PC-3 (cell line): ENCODE measurements at regions not wholly inside any gene's neighbourhood (a gene's known extent, or its start where the extent isn't known, plus 50 kb on each side); places are given as distances from the start of the nearest gene placed in this dataset.

ENCODE experiments used
- ATAC-seq: fragments of 200-7000 bp; cut with Tn5 transposase; 2 replicates; pipeline ENCODE4 v1.9.1; 2020; ENCODE audit warnings: mild to moderate bottlenecking, moderate library complexity
- BruUV-seq: library from RNA; stranded (reverse); fragments of 400-500 nt; replicated peaks from 2 replicates; lab custom pipeline; 2021; lab: Mats Ljungman, UMichigan
- CTCF ChIA-PET: fragments of 300-600 bp; sonication (Branson Sonifier 250); formaldehyde crosslinking; loops from one replicate; lab custom pipeline; 2022; ENCODE audit warnings: antibody characterized with exemption; lab: Charles Lee
- POLR2A ChIA-PET: fragments of 300-600 bp; sonication (Branson Sonifier 250); formaldehyde crosslinking; loops from one replicate; lab custom pipeline; 2022; ENCODE audit warnings: antibody characterized with exemption; ENCODE audit not compliant: unreplicated experiment; lab: Charles Lee
- DNase-seq: peaks from one replicate; pipeline ENCODE4 v3.0.0-alpha.2; 2015
- H2AFZ ChIP-seq: fragments of 300-600 bp; sonication (generic); 2 replicates; pipeline ENCODE4 v1.6.0; 2016; ENCODE audit warnings: antibody characterized with exemption, low read length
- H3F3A ChIP-seq: fragments of 300-600 bp; sonication (generic); one replicate; pipeline ENCODE4 v1.6.0; 2017; ENCODE audit warnings: antibody characterized with exemption, low read length, control low read depth, mild to moderate bottlenecking; ENCODE audit not compliant: unreplicated experiment
- H3K27ac ChIP-seq: fragments of 300-600 bp; sonication (generic); 2 replicates; pipeline ENCODE4 v1.5.1; 2016; ENCODE audit warnings: mild to moderate bottlenecking, low read length
- H3K27me3 ChIP-seq: fragments of 300-600 bp; sonication (generic); 2 replicates; pipeline ENCODE4 v1.6.1; 2016; ENCODE audit warnings: low read length, mixed read lengths
- H3K36me3 ChIP-seq: fragments of 300-600 bp; sonication (generic); 2 replicates; pipeline ENCODE4 v1.6.1; 2016; ENCODE audit warnings: low read depth, mixed run types, low read length, mixed read lengths
- H3K4me1 ChIP-seq: fragments of 300-600 bp; sonication (generic); 2 replicates; pipeline ENCODE4 v1.5.1; 2016; ENCODE audit warnings: low read length; ENCODE audit not compliant: insufficient read depth
- H3K4me2 ChIP-seq: fragments of 300-600 bp; sonication (generic); 2 replicates; pipeline ENCODE4 v1.6.0; 2016; ENCODE audit warnings: low read length
- H3K4me3 ChIP-seq: fragments of 300-600 bp; sonication (generic); 2 replicates; pipeline ENCODE4 v1.5.1; 2016; ENCODE audit warnings: mild to moderate bottlenecking, low read length, mixed read lengths
- H3K79me2 ChIP-seq: fragments of 300-600 bp; sonication (generic); 2 replicates; pipeline ENCODE4 v1.6.1; 2017; ENCODE audit warnings: low read length, mixed read lengths
- H3K9ac ChIP-seq: fragments of 300-600 bp; sonication (generic); 2 replicates; pipeline ENCODE4 v1.6.0; 2016; ENCODE audit warnings: mild to moderate bottlenecking, low read length
- H3K9me2 ChIP-seq: fragments of 300-600 bp; sonication (generic); replicated peaks from 2 replicates; pipeline ENCODE4 v1.6.1; 2016; ENCODE audit warnings: mixed run types, low read length, mixed read lengths
- H3K9me3 ChIP-seq: fragments of 300-600 bp; sonication (generic); 2 replicates; pipeline ENCODE4 v1.6.1; 2016; ENCODE audit warnings: low read length, mixed read lengths
- H4K20me1 ChIP-seq: fragments of 300-600 bp; sonication (generic); 2 replicates; pipeline ENCODE4 v1.6.1; 2016; ENCODE audit warnings: low read length, mixed read lengths
- CTCF ChIP-seq: fragments of 300-600 bp; sonication (generic); conservative IDR thresholded peaks from 2 replicates; pipeline ENCODE4 v1.5.1; 2017; ENCODE audit warnings: antibody characterized with exemption, low read depth, mild to moderate bottlenecking, low read length
- EZH2 ChIP-seq: fragments of 300-600 bp; sonication (generic); IDR thresholded peaks from one replicate; pipeline ENCODE4 v1.6.1; 2017; ENCODE audit warnings: antibody characterized with exemption, mild to moderate bottlenecking, low read length; ENCODE audit not compliant: unreplicated experiment
- EZH2phosphoT487 ChIP-seq: fragments of 300-600 bp; sonication (generic); IDR thresholded peaks from 2 replicates; pipeline ENCODE4 v1.6.1; 2018; ENCODE audit warnings: mild to moderate bottlenecking, antibody characterized with exemption, low read length, borderline replicate concordance
- intact Hi-C: fragments of 100-400 bp; cut with micrococcal nuclease; formaldehyde crosslinking; loops from 2 replicates; pipeline ENCODE4 v1.9.0; 2023

GRCh38 chr3:25262322-25262721 is 165.7 kb upstream of the RARB start:
- Histone ChIP-seq H3F3A (no peaks in the 10 kb centered on the region), H3K27ac (no peak overlapping the region), H3K9ac (no peak overlapping the region), H3K79me2 (no peaks in the 10 kb centered on the region), H3K4me2 (no peak overlapping the region), H3K36me3 (no peaks in the 10 kb centered on the region), H3K27me3 (no peaks in the 10 kb centered on the region), H3K9me2 (no peaks in the 10 kb centered on the region), H3K4me3 (no peak overlapping the region), H4K20me1 (no peaks in the 10 kb centered on the region), H3K9me3 (no peaks in the 10 kb centered on the region), H3K4me1 (no peaks in the 10 kb centered on the region), H2AFZ (no peak overlapping the region)
- ATAC-seq: no peak
- DNase-seq: no peak
- intact Hi-C loops: no loop called here
- TF ChIP-seq EZH2 (no peak), EZH2phosphoT487 (no peak), CTCF (no peak)
- CTCF ChIA-PET: no interaction called here
- POLR2A ChIA-PET: no interaction called here
- BruUV-seq: no TSS peak

GRCh38 chr3:25265284-25265683 is 162.8 kb upstream of the RARB start:
- ATAC-seq: no peak
- DNase-seq: no peak
- Histone ChIP-seq H3K27me3 (no peaks in the 10 kb centered on the region), H3K9me2 (no peaks in the 10 kb centered on the region), H3K4me3 (no peak overlapping the region), H3K9me3 (no peaks in the 10 kb centered on the region), H4K20me1 (no peaks in the 10 kb centered on the region), H3K36me3 (no peaks in the 10 kb centered on the region), H3F3A (no peaks in the 10 kb centered on the region), H3K27ac (no peak overlapping the region), H3K79me2 (no peaks in the 10 kb centered on the region), H3K4me1 (no peaks in the 10 kb centered on the region), H2AFZ (no peak overlapping the region), H3K9ac (no peak overlapping the region), H3K4me2 (no peak overlapping the region)
- ChIA-PET CTCF (no interaction called here), POLR2A (no interaction called here)
- TF ChIP-seq EZH2 (no peak), EZH2phosphoT487 (no peak), CTCF (no peak)
- BruUV-seq: no TSS peak
- intact Hi-C loops: no loop called here

GRCh38 chr3:25266677-25267076 is 161.4 kb upstream of the RARB start:
- no peaks in the 10 kb centered on the region for H3K36me3 ChIP-seq
- H3K4me1 ChIP-seq: no peaks in the 10 kb centered on the region
- no peaks in the 10 kb centered on the region for H3K9me3 ChIP-seq
- H3F3A ChIP-seq: no peaks in the 10 kb centered on the region
- H3K27ac ChIP-seq: no peak overlapping the region
- H3K4me2 ChIP-seq: no peak overlapping the region
- H3K79me2 ChIP-seq: no peaks in the 10 kb centered on the region
- peaks cover 7% of the 10 kb centered on the region; the same call in 1 of the 2 replicates for H3K27me3 ChIP-seq
- H2AFZ ChIP-seq: no peak overlapping the region
- TF ChIP-seq CTCF (no peak), EZH2phosphoT487 (no peak), EZH2 (no peak)
- ATAC-seq: no peak
- no peak for DNase-seq
- no peaks in the 10 kb centered on the region for H3K9me2 ChIP-seq
- ChIA-PET POLR2A (no interaction called here), CTCF (no interaction called here)
- intact Hi-C loops: no loop called here
- no peak overlapping the region for H3K4me3 ChIP-seq
- no peak overlapping the region for H3K9ac ChIP-seq
- no peaks in the 10 kb centered on the region for H4K20me1 ChIP-seq
- no TSS peak for BruUV-seq
